ENCODE measurements at regions not wholly inside any gene's neighbourhood (a gene's known extent, or its start where the extent isn't known, plus 50 kb on each side); places are given as distances from the start of the nearest gene placed in this dataset.

DNA sequence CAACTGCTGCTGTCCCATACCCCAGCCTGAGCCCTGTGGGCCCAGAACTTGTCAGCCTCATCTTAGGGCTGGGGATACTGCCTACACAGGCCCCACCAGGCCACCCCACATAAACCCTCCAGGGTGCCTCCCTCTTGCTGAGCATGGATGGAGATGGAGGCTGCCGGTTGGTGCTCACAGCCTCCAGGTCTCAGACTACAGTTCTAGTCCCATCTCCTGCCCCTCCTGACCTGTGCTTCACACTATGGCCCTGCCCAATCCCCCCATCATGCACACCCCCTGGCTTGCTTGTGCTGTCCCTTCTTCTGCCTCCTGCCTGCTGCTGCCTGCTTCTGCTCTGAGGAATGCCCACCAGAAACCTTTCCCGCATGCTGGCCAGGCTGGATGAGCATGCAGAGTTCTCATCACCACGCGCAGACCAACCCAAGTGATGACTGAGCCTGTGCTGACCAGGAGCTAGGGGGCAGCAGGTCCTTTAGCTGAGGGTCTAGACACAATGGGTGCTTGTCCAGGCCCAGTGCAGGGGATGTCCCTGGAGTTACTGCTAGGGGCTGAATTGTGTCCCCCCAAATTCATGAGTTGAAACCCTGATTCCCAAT is 138.4 kb upstream of the HS6ST1 start:
- no peaks in the 10 kb centered on the region for H3K9me3 ChIP-seq (ENCODE audit: control insufficient read depth, insufficient read depth, low read length)
- H3K36me3 ChIP-seq (ENCODE audit: control insufficient read depth, insufficient read depth, low read length) = no peaks in the 10 kb centered on the region
- H3K27ac ChIP-seq (ENCODE audit: low read depth, low read length) = no peak overlapping the region
- H3K9ac ChIP-seq (ENCODE audit: low read depth, low read length) = no peak overlapping the region
- no peak overlapping the region for H3K4me3 ChIP-seq (ENCODE audit: low read depth, low read length)
- no peaks in the 10 kb centered on the region for H3K27me3 ChIP-seq (ENCODE audit: control insufficient read depth, insufficient read depth, low read length)
- no peaks in the 10 kb centered on the region for H3K4me1 ChIP-seq (ENCODE audit: control insufficient read depth, insufficient read depth, low read length)

DNA sequence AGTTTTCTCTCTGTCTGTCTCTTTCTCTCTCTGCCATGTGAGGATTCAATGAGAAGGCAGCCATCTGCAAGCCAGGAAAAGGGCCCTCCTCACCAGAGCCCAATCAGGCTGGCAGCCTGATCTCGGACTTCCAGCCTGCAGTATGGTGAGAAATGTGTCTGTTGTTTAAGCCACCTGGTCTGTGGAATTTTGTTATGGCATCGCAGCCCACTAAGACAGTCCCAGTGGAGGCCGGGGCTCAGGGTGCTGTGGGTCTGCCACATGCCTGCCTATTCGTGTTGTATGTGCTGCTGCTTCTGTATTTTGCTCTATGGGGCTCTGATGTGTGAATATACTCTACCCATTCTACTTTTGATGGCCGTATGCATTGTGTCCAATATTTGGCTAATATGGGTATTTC is 139.0 kb upstream of the HS6ST1 start:
- H3K9ac ChIP-seq (ENCODE audit: low read depth, low read length) = no peak overlapping the region
- no peaks in the 10 kb centered on the region for H3K36me3 ChIP-seq (ENCODE audit: control insufficient read depth, insufficient read depth, low read length)
- no peak overlapping the region for H3K27ac ChIP-seq (ENCODE audit: low read depth, low read length)
- H3K9me3 ChIP-seq (ENCODE audit: control insufficient read depth, insufficient read depth, low read length) = no peaks in the 10 kb centered on the region
- H3K4me1 ChIP-seq (ENCODE audit: control insufficient read depth, insufficient read depth, low read length) = no peaks in the 10 kb centered on the region
- H3K4me3 ChIP-seq (ENCODE audit: low read depth, low read length) = no peak overlapping the region
- H3K27me3 ChIP-seq (ENCODE audit: control insufficient read depth, insufficient read depth, low read length) = no peaks in the 10 kb centered on the region

- H3K9ac ChIP-seq (ENCODE audit: low read depth, low read length) = no peak overlapping the region
- H3K4me1 ChIP-seq (ENCODE audit: control insufficient read depth, insufficient read depth, low read length) = no peaks in the 10 kb centered on the region
- H3K36me3 ChIP-seq (ENCODE audit: control insufficient read depth, insufficient read depth, low read length) = no peaks in the 10 kb centered on the region
- H3K27me3 ChIP-seq (ENCODE audit: control insufficient read depth, insufficient read depth, low read length) = no peaks in the 10 kb centered on the region
- H3K4me3 ChIP-seq (ENCODE audit: low read depth, low read length) = no peak overlapping the region
- H3K9me3 ChIP-seq (ENCODE audit: control insufficient read depth, insufficient read depth, low read length) = no peaks in the 10 kb centered on the region
- H3K27ac ChIP-seq (ENCODE audit: low read depth, low read length) = no peak overlapping the region
These were observed 139.8 kb upstream of the HS6ST1 start for GRCh38 chr2:128458505-128458904.

- Histone ChIP-seq H3K9me3 (ENCODE audit: control insufficient read depth, insufficient read depth, low read length) (peaks cover 13% of the 10 kb centered on the region), H3K27ac (ENCODE audit: low read depth, low read length) (no peak overlapping the region), H3K9ac (ENCODE audit: low read depth, low read length) (no peak overlapping the region), H3K36me3 (ENCODE audit: control insufficient read depth, insufficient read depth, low read length) (no peaks in the 10 kb centered on the region), H3K4me1 (ENCODE audit: control insufficient read depth, insufficient read depth, low read length) (no peaks in the 10 kb centered on the region), H3K4me3 (ENCODE audit: low read depth, low read length) (no peak overlapping the region), H3K27me3 (ENCODE audit: control insufficient read depth, insufficient read depth, low read length) (no peaks in the 10 kb centered on the region)
These were observed 145.8 kb upstream of the HS6ST1 start for GRCh38 chr2:128464456-128464855.

GRCh38 chr2:128465246-128466170 is 146.8 kb upstream of the HS6ST1 start:
- no peak overlapping the region for H3K27ac ChIP-seq (ENCODE audit: low read depth, low read length)
- no peaks in the 10 kb centered on the region for H3K4me1 ChIP-seq (ENCODE audit: control insufficient read depth, insufficient read depth, low read length)
- H3K9ac ChIP-seq (ENCODE audit: low read depth, low read length) = no peak overlapping the region
- no peaks in the 10 kb centered on the region for H3K27me3 ChIP-seq (ENCODE audit: control insufficient read depth, insufficient read depth, low read length)
- no peak overlapping the region for H3K4me3 ChIP-seq (ENCODE audit: low read depth, low read length)
- no peaks in the 10 kb centered on the region for H3K36me3 ChIP-seq (ENCODE audit: control insufficient read depth, insufficient read depth, low read length)
- peaks cover 24% of the 10 kb centered on the region for H3K9me3 ChIP-seq (ENCODE audit: control insufficient read depth, insufficient read depth, low read length)

GRCh38 chr2:128466376-128466775 is 147.7 kb upstream of the HS6ST1 start:
- Histone ChIP-seq H3K27me3 (ENCODE audit: control insufficient read depth, insufficient read depth, low read length) (no peaks in the 10 kb centered on the region), H3K4me1 (ENCODE audit: control insufficient read depth, insufficient read depth, low read length) (no peaks in the 10 kb centered on the region), H3K4me3 (ENCODE audit: low read depth, low read length) (no peak overlapping the region), H3K27ac (ENCODE audit: low read depth, low read length) (no peak overlapping the region), H3K9me3 (ENCODE audit: control insufficient read depth, insufficient read depth, low read length) (peaks cover 26% of the 10 kb centered on the region), H3K9ac (ENCODE audit: low read depth, low read length) (no peak overlapping the region), H3K36me3 (ENCODE audit: control insufficient read depth, insufficient read depth, low read length) (no peaks in the 10 kb centered on the region)

DNA sequence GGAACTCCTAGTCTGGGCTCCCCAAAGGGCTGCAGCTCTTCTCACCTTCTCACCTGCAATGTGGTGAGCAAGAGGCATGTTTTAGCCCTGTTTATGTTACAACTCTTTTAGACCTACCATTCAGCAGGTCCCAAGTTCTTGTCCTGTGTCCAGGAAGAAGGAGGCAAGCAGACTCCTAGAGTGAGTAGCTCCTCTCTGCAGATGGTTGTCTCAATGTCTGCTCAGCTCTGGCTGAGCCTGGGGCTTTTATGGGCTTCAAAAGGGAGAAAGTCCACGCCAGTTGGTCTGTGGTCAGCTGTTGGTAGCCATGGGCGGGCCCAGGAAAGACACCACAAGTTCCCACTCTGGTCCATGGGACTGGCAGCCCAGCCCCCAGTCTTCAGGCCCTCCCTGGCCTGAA is 148.1 kb upstream of the HS6ST1 start:
- no peaks in the 10 kb centered on the region for H3K27me3 ChIP-seq (ENCODE audit: control insufficient read depth, insufficient read depth, low read length)
- H3K4me1 ChIP-seq (ENCODE audit: control insufficient read depth, insufficient read depth, low read length) = no peaks in the 10 kb centered on the region
- H3K9me3 ChIP-seq (ENCODE audit: control insufficient read depth, insufficient read depth, low read length) = peaks cover 26% of the 10 kb centered on the region
- no peak overlapping the region for H3K27ac ChIP-seq (ENCODE audit: low read depth, low read length)
- no peaks in the 10 kb centered on the region for H3K36me3 ChIP-seq (ENCODE audit: control insufficient read depth, insufficient read depth, low read length)
- no peak overlapping the region for H3K4me3 ChIP-seq (ENCODE audit: low read depth, low read length)
- no peak overlapping the region for H3K9ac ChIP-seq (ENCODE audit: low read depth, low read length)

DNA sequence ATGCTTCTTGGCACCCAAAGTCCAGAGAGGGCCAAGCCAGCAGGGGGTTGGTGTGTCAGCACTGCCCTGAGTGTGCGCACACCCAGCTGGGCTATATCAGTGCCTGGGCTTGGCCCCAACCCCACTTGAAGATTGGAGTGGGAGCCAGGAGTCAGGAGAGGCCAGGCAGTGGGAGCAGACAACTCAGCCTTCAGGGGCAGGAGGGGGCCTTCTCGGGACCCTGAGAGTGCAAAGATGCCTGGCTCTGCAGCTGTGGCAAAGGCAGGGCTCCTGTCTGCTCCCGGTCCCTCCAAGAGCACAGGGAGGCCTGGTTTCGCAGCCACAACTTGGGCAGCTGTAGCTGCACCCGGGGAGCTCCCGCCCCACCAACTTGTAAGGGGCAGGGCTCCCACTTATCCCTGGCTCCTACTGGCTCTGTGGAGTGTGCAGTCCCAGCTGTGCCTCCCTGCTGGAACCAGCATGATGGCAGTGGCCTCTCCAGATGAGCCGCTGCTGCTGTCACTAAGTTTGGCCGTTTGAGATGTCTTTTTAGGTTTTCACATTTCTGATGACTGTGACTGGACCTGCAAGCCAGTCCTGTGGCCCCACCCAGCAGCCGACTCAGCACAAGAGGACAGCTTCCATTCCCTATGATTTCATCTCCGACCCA is 148.8 kb upstream of the HS6ST1 start:
- no peak overlapping the region for H3K4me3 ChIP-seq (ENCODE audit: low read depth, low read length)
- no peaks in the 10 kb centered on the region for H3K4me1 ChIP-seq (ENCODE audit: control insufficient read depth, insufficient read depth, low read length)
- no peak overlapping the region for H3K27ac ChIP-seq (ENCODE audit: low read depth, low read length)
- H3K9me3 ChIP-seq (ENCODE audit: control insufficient read depth, insufficient read depth, low read length) = peaks cover 26% of the 10 kb centered on the region
- no peak overlapping the region for H3K9ac ChIP-seq (ENCODE audit: low read depth, low read length)
- H3K36me3 ChIP-seq (ENCODE audit: control insufficient read depth, insufficient read depth, low read length) = no peaks in the 10 kb centered on the region
- no peaks in the 10 kb centered on the region for H3K27me3 ChIP-seq (ENCODE audit: control insufficient read depth, insufficient read depth, low read length)

DNA sequence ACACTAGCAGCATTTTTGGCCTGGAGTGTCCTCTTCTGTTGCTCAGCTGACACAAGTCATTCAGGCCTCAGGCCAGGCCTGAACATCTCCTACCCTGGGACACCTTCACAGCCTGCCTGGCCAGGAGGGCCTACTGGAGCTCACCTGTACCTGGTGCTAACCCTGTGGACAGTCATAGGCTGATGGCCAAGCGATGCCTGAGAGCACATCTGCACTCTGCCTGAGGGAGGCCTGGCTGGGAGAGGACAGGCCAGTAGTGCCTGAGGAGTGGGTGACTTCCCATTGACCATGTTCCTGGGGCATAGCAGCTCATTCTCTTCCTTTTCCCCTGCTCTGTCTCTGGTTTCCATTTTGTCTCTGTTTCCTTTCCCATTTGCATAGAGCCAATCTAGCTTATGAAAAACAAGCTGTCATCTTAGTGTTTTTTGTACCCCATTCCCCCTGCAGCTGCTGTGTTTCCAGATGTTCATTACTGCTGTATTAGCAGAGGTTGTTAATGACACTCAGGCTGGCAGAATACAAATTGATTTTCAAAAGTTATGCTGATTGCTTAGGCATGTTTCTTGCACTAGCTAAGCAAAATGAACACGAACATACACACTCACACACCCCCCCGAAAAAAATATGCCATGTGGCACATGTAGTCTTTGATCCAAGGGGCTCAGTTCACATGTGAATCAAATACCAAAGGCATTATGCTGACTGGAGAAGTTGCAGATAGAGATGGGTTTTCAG is 149.7 kb upstream of the HS6ST1 start:
- no peak overlapping the region for H3K4me3 ChIP-seq (ENCODE audit: low read depth, low read length)
- no peaks in the 10 kb centered on the region for H3K4me1 ChIP-seq (ENCODE audit: control insufficient read depth, insufficient read depth, low read length)
- H3K27me3 ChIP-seq (ENCODE audit: control insufficient read depth, insufficient read depth, low read length) = no peaks in the 10 kb centered on the region
- no peak overlapping the region for H3K9ac ChIP-seq (ENCODE audit: low read depth, low read length)
- peaks cover 26% of the 10 kb centered on the region for H3K9me3 ChIP-seq (ENCODE audit: control insufficient read depth, insufficient read depth, low read length)
- H3K36me3 ChIP-seq (ENCODE audit: control insufficient read depth, insufficient read depth, low read length) = no peaks in the 10 kb centered on the region
- H3K27ac ChIP-seq (ENCODE audit: low read depth, low read length) = no peak overlapping the region

- H3K36me3 ChIP-seq (ENCODE audit: control insufficient read depth, insufficient read depth, low read length) = no peaks in the 10 kb centered on the region
- peaks cover 26% of the 10 kb centered on the region for H3K9me3 ChIP-seq (ENCODE audit: control insufficient read depth, insufficient read depth, low read length)
- H3K4me3 ChIP-seq (ENCODE audit: low read depth, low read length) = no peak overlapping the region
- H3K27me3 ChIP-seq (ENCODE audit: control insufficient read depth, insufficient read depth, low read length) = no peaks in the 10 kb centered on the region
- no peaks in the 10 kb centered on the region for H3K4me1 ChIP-seq (ENCODE audit: control insufficient read depth, insufficient read depth, low read length)
- no peak overlapping the region for H3K27ac ChIP-seq (ENCODE audit: low read depth, low read length)
- no peak overlapping the region for H3K9ac ChIP-seq (ENCODE audit: low read depth, low read length)
These were observed 150.5 kb upstream of the HS6ST1 start for GRCh38 chr2:128469203-128469602.
